ENCODE measurements at regions not wholly inside any gene's neighbourhood (a gene's known extent, or its start where the extent isn't known, plus 50 kb on each side); places are given as distances from the start of the nearest gene placed in this dataset.
"Not testable (repeated sequence)": the region's sequence is repeated elsewhere in the genome, so short reads cannot be mapped to it uniquely, and the experiment has no call there.

- FAIRE-seq, result no peak
Measured at GRCh38 chr9:117775591-117775990, 71.4 kb downstream of the TLR4 start.

- no peak for FAIRE-seq
Measured at GRCh38 chr9:117777823-117778222, 73.6 kb downstream of the TLR4 start.

GRCh38 chr9:117779760-117780159 is 75.6 kb downstream of the TLR4 start:
- FAIRE-seq, result no peak

- FAIRE-seq, result no peak
Measured at GRCh38 chr9:117782931-117783788, 79.0 kb downstream of the TLR4 start.

GRCh38 chr9:117783828-117784227 is 79.6 kb downstream of the TLR4 start:
- FAIRE-seq, result no peak

- no peak for FAIRE-seq
Measured at GRCh38 chr9:117784996-117785395, 80.8 kb downstream of the TLR4 start.

- no peak for FAIRE-seq
Measured at GRCh38 chr9:117787746-117788145, 83.5 kb downstream of the TLR4 start.

- FAIRE-seq, result no peak
Measured at GRCh38 chr9:117795271-117795670, 91.1 kb downstream of the TLR4 start.

- FAIRE-seq, result no peak
Measured at GRCh38 chr9:117796681-117797080, 92.5 kb downstream of the TLR4 start.

GRCh38 chr9:117800389-117800788 is 96.2 kb downstream of the TLR4 start:
- FAIRE-seq, result no peak

GRCh38 chr9:117809751-117810150 is 105.5 kb downstream of the TLR4 start:
- FAIRE-seq, result no peak

GRCh38 chr9:117815315-117815714 is 111.1 kb downstream of the TLR4 start:
- no peak for FAIRE-seq

- FAIRE-seq, result no peak
Measured at GRCh38 chr9:117815948-117816347, 111.7 kb downstream of the TLR4 start.

GRCh38 chr9:117821954-117822353 is 117.8 kb downstream of the TLR4 start:
- no peak for FAIRE-seq

- no peak for FAIRE-seq
Measured at GRCh38 chr9:117823576-117823975, 119.4 kb downstream of the TLR4 start.

GRCh38 chr9:117825609-117826347 is 121.6 kb downstream of the TLR4 start:
- FAIRE-seq, result no peak

- FAIRE-seq, result no peak
Measured at GRCh38 chr9:117826837-117827236, 122.6 kb downstream of the TLR4 start.

GRCh38 chr9:117827456-117827855 is 123.3 kb downstream of the TLR4 start:
- FAIRE-seq, result no peak

GRCh38 chr9:117828466-117828865 is 124.3 kb downstream of the TLR4 start:
- FAIRE-seq, result no peak

GRCh38 chr9:117835798-117836197 is 131.6 kb downstream of the TLR4 start:
- no peak for FAIRE-seq

- FAIRE-seq, result no peak
Measured at GRCh38 chr9:117839862-117840261, 135.7 kb downstream of the TLR4 start.

- not testable (repeated sequence) for FAIRE-seq
Measured at GRCh38 chr9:117851836-117852461, 147.7 kb downstream of the TLR4 start.

GRCh38 chr9:117858561-117858960 is 154.4 kb downstream of the TLR4 start:
- no peak for FAIRE-seq

- no peak for FAIRE-seq
Measured at GRCh38 chr9:117860849-117861248, 156.6 kb downstream of the TLR4 start.
